Inflammatory macrophage (primary cell): ENCODE measurements at regions not wholly inside any gene's neighbourhood (a gene's known extent, or its start where the extent isn't known, plus 50 kb on each side); places are given as distances from the start of the nearest gene placed in this dataset.

Experiments used
- DNase-seq, 2 donors: peaks; one replicate each; pipeline ENCODE4 v3.0.0-alpha.2; 2020 to 2022

DNA sequence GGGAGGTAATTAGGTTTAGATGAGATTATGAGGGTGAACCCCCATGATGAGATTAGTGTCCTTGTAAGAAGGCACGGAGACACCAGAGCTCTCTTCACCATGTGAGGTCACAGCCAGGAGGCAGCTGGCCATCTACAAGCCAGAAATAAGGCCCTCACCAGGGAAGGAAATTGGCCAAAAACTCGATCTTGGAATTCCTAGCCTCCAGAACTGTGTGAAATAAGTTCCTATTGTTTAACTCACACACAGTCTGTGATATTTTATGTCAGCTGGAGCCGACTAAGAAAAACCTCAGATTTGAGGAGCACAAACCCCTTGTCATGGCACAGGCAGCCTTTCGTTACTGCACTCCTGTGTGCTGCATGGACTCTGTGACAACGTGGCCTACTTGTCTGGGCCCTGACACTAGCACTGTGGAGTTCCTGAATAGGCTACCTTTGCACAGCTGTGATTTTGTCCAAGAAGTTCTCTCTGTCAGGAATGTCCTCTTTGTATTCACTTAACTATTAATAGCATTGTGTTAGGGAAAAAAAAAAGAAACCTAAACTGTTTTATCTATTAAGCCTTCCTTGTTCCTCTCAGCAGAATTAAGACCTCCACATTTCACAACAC lies 319.8 kb downstream of the TDRD15 start:
- no peak for DNase-seq

DNA sequence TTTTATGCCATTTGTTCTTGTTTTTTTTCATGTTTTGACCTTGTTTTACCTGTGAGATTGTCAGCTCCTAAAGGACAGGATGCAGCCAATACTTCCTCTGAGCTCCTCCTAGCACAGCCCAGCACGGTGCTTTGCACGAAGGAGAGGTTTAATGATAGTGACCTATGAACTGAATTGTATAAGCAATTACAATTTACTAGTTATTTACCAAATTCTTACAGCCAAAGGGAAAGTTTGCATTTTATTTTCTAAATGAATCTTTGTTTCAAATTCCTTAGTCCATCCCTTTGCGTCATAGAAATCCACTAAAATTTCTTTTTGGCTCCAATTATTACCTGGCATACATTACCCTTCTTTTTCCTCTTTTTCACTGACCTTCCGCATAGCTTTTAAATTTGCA lies 326.1 kb downstream of the TDRD15 start:
- no peak for DNase-seq

DNA sequence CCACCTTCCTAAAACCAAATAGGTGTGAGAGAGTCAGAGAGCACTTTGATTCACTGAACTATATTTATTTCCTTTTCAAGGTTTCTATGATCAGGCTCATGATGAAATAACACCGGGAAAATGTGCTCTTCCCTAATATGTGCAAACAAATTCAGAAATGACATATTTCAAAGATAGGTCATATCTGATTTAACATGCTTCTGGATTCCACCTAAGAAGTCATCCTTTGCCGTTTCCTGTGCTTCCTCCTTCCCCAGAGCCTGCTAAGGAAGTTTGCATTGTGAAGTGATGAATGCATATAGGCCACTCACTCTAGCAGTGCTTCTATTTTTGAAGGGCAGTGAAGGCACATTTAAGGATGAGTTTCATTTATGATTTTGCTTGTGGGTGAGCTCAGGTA lies 327.6 kb downstream of the TDRD15 start:
- DNase-seq, result no peak

DNA sequence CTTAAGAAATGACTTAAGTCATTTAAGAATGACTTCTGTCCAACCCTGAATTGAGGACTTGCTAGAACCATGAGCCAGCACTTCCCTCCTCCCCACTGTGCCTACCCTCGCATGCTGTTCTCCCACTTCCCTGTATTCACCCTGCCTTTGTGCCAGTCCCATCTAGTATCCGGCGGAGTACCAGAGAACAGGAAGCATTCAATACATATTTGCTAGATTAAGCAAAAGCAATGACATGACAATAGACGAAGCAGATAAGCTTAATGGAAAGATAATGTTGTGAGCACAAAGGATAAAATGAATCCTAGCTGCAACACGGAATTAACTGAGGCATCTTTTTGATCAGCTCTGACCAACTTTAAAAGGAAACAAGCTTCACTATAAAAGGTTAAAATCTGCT lies 328.5 kb downstream of the TDRD15 start:
- DNase-seq, result no peak

DNA sequence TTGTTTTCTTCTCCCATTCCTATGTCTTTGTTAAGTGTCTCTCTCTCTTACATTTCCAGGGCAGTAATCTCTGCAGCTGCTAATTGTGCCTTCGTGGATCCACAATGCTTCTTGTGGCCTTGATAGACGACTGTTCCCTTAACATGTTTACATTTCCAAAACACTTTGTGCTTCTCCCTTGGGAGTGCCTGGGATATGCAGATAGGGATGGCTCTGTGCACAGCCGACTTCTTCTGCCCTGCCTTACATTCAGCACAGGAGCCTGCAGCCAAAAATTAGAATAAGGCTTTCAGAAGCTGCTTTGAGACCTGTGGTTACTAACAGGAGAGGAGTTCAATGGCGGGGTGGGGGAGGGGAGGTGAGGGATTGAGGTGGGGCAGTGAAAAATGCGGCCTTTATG lies 328.9 kb downstream of the TDRD15 start:
- no peak for DNase-seq

DNA sequence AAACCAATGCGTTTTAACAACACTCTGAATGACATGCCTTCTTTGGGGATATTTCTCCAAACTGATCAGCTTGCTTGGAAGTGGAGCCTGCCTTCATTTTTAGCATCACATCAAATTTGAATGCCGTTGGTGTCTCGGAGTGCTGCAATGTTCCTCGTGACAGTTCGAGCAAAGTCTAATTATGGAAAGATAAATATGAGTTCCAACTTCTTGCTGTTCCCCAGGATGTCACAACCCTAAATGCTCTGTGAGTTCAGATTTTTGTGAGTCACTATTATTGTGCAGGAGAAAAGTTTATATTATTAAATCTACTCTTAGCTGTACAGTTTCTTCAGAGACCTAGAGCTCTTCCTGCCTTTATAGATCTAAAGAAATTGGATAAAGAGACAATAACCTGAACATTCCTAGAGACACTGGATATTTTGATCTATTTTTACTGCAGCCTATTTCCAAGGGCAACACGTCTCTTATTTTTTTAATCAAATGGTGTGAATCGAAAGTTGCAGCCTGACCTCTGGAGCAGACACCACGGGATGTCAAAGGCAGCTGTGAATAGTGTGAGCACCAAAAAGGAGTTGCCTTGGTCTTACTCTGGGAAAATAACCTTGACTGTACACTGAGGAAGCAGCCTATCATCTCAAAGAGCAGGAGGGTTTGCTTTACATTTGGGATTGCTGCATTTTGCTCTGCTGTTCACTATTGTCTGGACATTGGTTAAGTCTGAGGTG lies 330.1 kb downstream of the TDRD15 start:
- DNase-seq, result no peak

DNA sequence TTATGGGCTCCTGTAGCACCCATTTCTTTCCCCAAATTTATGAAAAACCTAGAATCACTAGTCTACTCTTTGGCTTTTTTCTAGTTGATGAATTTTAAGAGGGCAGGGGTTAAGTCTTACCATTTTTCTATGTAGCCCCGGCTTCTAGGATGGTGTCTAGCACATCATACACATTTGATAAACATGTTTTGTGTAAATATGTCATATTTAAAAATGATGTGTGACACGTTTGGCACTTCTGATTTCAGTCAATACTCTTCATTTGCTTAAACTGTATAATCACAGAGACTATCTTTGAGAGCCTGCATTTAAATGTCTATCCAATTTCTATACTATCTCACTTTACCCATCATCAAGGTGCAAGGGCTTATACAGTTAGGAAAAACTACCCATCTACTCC lies 331.1 kb downstream of the TDRD15 start:
- no peak for DNase-seq

DNA sequence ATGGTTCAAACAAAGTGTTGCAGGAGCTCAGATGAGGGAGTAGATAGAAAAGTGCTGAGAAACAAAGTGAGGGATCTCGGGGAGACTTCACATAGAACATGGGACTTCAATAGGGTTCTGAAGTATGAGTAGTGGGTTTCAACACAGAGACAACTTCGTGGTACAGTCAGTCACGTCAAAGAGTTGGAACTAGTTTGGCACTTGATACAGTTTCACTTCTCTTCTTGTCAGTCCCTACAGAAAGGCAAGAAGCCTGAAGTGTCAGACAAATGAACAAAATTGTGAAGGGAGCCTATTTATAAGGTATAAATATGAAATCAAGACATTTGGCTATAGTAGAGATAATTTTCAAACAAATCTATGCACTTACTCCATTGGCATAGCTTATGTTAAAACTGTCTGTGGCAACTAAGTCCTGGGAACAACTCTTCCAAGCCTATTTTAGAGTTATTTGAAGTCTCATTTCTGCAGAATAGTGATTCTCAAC lies 338.0 kb downstream of the TDRD15 start:
- DNase-seq, result no peak

DNA sequence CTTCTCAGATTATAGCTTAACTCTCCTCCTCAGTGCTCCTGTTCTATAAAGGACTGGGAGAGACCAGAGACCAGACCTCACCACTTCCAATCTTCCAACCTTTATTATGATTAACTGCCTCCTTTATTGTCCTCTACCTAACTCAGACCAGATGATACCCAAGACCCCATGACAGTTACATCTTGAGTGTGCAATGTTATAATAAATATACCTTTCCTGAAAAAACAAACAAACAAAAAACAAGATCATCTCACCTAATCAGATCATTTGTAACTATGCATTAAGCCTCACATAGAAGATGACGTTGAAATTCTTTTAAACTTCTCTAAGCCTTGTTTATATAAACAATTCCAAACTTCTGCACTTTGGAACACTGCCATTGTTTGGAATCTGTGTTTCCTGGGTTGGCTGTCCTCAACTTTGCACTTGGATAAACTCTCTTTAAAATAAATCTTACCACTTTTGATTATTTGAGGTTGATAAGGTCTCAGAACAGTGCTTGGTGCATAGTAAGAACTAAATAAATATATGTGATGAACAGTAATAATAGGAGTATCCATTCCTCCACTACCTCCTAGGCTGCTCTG lies 342.7 kb downstream of the TDRD15 start:
- no peak for DNase-seq

DNA sequence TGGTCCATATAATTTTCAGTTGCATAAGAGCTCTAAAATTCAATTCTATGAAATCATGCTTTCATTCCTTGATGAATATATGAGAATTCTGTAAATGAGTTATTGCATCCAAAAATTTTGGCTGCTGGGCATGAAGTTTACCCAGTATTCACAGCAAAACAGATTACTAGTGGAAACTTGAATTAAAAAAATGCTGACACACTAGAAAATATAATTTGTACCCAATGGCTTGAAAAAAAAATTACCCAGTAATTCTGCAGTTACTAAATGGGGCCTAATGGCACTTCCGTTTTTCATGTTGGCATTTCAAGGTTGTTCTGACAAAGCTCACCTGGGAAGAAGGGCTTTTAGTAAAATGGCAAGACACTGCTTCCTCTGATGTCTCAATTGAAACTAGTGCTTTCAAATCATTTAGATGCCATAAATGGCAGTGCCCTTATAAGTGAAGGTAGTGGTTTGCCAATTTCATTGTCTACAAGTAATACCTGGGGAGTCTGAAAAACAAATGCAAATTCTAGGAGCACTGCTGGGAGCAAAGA lies 343.6 kb downstream of the TDRD15 start:
- DNase-seq, result no peak

DNA sequence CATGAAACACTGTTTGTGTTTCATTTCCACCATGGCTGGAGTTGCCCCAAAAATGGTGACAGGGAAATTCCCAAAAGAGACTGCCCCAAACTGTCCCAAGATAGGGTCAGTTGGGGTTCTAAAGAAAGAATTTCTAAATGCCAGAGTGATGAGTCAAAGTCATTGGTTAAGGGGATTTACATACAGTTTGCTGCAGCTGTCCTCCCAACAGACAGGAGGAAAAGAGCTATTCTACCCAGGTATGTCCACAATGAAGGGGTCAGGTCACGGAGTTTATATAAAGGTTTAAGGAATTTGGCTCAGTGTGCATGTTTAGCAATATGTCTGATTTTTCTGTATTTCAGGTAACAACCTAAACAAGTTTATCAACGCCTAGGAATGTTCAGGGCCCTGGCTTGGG lies 344.1 kb downstream of the TDRD15 start:
- DNase-seq, result no peak

DNA sequence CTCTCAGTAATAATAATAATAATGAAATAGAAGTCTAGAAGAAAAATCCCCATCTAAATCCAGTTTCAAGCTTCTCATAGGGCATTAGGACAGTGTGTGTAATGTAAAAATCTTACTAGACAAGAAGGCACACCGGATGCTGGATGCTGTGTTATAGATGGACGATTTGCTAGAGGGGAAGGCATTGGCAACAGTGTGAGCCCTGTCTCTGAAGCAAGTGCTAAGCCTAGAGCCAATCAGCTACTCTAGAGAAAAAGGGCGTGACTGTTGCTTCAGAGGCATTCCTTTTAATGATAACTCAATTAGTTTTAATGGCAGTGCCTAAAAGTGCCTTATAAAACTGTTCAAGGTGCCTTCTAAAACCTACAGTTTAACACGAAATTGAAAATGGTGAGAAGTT lies 344.9 kb downstream of the TDRD15 start:
- no peak for DNase-seq

DNA sequence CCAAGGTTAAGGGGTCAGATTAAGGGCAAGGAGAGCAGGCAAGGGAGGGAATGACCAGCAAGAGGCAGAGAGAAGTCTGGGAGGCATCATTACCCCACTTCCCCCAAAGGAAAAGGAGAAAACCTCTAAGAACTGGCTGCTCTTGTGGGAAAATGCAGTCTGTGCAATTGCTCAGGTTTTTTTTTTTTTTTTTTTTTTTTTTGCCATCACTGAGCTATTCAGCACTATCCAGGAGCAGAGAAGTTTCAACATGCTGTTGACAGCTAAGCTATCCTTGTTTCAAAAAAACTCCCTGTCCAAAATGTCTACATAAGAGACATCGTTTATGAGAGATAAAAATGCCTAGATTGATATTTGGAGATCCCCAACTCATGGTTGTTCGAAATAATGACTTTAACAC lies 345.4 kb downstream of the TDRD15 start:
- no peak for DNase-seq

DNA sequence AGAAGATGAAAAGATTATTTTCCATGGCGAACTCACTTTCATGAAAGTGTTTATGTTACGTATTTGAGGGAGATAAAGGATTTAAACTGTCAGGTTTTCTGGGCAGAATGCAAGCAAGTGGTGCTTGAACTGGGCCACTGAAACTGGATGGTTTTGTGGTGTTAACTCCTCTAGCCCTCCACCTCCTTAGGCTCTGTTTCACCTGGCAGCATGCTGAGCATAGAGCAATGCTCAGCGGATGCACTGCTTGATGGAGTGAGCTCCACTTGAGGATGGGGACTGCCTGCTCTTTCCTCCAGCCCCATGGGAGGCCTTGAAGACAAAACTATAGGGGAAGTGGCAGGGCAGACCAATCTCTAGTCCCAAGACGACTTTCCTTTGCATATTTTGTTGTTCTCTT lies 345.8 kb downstream of the TDRD15 start:
- DNase-seq, result no peak

DNA sequence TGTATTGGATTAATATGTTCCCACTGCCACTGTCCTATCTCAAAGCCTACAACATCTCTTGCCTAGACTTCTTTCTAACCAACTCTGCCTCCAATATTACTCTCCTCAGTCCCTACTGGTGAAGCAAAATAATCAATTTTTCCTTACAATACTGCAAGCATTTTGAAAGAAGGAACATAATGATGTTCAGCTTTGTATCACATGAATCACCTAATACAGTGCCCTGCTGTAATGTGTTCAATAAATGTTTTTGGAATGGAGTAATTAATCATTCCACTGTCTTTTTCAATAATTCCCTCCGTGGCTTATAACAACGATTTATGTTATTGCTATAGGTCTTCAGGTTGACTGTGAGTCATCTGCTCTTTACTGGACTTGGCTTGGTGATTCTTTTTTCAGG lies 356.4 kb downstream of the TDRD15 start:
- no peak for DNase-seq

DNA sequence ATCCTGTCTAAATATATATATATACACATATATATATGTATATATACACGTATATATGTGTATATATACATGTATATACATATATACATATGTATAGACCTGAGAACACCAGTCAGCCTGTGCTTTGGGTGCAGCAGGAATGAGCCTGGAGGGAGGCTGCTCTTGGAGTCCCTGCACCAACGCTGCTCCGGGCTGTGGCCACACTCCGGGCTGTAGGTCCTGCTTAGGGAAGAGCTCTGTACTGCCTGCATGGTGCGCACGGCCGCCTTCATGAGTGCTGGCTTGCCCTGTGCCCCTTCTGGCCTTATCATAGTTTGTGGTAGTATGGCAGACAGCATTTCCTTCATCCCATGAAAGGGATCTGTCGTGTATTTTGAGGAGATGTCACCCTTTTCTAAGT lies 360.9 kb downstream of the TDRD15 start:
- DNase-seq, result no peak

DNA sequence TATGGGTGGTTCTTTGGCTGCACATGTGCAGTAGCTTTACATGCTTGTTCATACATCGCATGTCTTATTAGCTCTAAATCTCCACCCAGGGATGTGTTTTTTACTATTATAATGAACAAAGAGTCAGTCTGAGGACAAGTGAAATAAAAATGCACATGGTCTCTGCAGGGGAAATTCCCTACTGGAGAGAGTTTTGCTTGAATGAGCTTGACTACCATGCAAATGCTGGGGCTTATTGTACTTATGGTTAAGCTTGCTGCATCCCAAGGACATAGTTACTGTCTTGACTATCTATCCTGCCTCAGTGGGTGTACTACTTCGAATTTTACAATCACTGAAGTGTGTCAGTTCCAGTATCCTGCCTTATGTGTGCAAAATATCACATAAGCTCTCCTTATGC lies 362.7 kb downstream of the TDRD15 start:
- no peak for DNase-seq

DNA sequence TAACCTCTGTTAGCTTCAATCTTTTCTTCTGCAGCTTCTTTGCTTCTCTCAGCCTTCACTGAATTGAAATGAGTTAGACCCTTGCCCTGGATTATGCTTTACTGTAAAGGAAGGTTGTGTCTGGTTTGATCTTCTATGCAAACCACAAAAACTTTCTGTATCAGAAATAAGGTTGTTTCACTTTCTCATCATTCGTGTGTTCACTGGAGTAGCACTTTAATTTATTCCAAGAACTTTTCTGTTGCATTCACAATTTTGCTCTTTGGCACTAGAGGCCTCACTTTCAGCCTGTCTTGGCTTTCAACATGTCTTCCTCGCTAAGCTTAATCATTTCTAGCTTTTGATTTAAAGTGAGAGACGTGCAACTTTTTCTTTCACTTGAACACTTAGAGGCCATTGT lies 365.3 kb downstream of the TDRD15 start:
- no peak for DNase-seq

DNA sequence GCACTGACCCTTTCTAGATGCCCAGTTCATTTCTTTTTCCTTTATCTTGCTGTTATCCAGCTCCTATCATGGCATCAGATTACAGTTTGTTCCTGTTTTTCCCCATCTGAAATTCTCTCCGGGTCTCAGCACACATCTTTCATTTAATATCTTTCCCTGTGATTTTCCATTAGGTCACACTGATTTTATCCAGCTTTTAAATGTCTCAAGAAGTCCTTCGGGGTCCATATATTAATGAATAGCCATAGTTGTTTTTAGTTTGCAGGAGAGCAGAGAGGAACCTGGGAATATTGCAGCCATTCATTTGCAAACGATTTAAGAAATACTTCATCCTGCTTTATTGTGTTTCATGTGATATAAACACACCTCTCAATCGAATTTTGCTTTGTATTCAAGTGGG lies 374.2 kb downstream of the TDRD15 start:
- DNase-seq, result no peak

DNA sequence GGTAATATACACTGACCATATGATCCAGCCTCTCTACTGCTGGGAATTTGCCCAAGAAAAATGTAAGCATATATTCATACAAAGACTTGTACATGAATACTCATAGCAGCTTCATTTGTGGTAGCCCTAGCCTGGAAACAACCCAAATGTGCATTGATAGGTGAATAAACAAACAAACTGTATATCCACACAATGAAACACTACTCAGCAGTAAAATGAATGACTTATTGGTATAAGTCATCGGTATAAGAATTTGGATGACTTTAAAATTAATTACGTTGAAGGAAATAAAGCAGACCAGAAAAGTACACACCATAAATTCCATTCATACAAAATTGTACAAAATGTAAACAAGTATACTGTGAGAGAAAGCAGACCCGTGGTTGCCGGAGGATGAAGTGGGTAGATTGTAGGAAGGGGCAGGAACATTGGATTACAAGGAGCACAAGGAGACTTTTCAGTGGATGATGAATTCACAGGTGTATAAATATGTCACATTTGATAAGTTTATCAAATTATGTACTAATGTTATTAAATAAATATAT lies 376.7 kb downstream of the TDRD15 start:
- DNase-seq, result no peak

DNA sequence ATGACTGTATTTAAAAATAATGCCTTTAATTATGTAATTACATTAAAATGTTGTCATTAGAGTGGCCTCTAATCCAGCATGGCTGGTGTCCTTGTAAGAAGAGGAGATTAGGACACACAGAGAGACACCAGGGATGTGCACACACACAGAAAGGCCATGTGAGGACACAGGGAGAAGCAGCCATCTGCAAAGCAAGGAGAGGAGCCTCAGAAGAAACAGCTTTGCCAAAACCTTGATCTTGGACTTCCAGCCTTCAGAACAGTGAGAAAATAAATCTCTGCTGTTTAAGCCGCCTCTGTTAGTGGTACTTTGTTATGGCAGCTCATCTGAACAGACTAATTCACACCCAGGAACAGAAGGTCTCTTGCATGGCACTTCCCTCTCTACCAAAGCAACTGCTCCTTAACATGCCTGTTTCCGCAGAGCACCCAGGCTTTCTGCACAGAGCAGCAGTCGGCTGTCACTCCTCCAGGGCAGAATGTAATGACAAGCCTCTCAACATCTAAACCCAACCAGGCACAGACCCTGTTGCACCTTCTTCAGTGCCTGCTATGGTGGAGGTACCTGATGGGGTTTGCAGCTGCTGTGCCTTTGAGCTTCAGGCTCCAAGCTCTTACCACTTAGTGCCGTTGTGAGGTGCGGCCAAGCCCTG lies 377.7 kb downstream of the TDRD15 start:
- no peak for DNase-seq

DNA sequence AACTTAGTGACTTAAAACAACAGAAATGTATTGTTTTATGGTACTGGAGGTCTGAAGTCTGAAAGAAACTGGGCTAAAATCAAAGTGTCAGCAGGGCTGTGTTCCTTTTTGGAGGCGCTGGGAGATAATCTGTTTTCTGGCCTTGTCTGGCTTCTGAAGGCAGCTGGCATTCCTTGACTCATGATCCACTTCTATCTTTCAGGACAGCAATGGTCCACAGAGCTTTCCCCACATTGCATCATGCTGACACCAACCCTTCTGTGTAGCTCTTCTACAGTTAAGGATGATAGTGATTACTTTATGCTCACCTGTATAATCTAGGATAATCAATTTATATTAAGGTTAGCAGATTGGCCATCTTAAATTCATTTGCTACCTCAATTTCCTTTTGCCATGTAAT lies 392.1 kb downstream of the TDRD15 start:
- no peak for DNase-seq

DNA sequence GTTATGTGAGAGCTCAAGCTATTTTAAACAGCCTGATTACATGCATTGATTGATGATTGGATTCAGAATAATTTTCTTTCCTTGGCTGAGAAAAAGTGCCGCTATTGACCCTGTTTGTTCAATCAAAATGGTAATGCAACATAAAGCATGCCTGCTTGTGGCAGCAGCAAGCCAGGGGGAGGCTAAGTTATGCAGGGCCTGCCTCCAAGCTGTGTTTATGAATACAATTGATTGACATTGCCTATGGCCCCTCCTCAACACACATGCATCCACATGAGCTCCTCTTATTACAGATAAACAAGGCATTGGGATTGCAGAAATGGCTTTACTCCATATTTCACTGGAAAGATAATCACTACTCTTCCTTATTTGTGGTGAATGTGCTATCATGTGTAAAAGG lies 395.6 kb downstream of the TDRD15 start:
- no peak for DNase-seq
